Chondrocyte (in vitro differentiated cells): ENCODE measurements at regions not wholly inside any gene's neighbourhood (a gene's known extent, or its start where the extent isn't known, plus 50 kb on each side); places are given as distances from the start of the nearest gene placed in this dataset.

Source experiments
- DNase-seq: peaks from one replicate; pipeline ENCODE4 v3.0.0; 2021; ENCODE audit warnings: mixed read lengths, low spot score
- H3K27ac Mint-ChIP-seq: one replicate; pipeline ENCODE4 v1.8.0; 2021; ENCODE audit warnings: mild to moderate bottlenecking, moderate library complexity, mixed read lengths; ENCODE audit not compliant: unreplicated experiment
- H3K27me3 Mint-ChIP-seq: 2 replicates; pipeline ENCODE4 v1.8.0; 2021; ENCODE audit warnings: low read depth, mixed read lengths
- H3K36me3 Mint-ChIP-seq: 2 replicates; pipeline ENCODE4 v1.8.0; 2021; ENCODE audit warnings: low read depth, mixed read lengths
- H3K4me1 Mint-ChIP-seq: 2 replicates; pipeline ENCODE4 v1.8.0; 2021; ENCODE audit warnings: low read depth, mild to moderate bottlenecking, mixed read lengths
- H3K4me3 Mint-ChIP-seq: one replicate; pipeline ENCODE4 v1.8.0; 2021; ENCODE audit warnings: mild to moderate bottlenecking, moderate library complexity, mixed read lengths; ENCODE audit not compliant: unreplicated experiment
- H3K9me3 Mint-ChIP-seq: 2 replicates; pipeline ENCODE4 v1.8.0; 2021; ENCODE audit warnings: low read depth, mixed read lengths
- CTCF ChIP-seq: fragments of 200-600 bp; sonication (generic); IDR thresholded peaks from 2 replicates; pipeline ENCODE4 v1.5.0; 2021; ENCODE audit warnings: antibody characterized with exemption, mild to moderate bottlenecking, moderate library complexity

- H3K4me1 Mint-ChIP-seq = no peaks in the 10 kb centered on the region
- H3K27ac Mint-ChIP-seq = no peak overlapping the region
- peaks cover 13% of the 10 kb centered on the region for H3K9me3 Mint-ChIP-seq
- no peak for DNase-seq
- no peaks in the 10 kb centered on the region for H3K36me3 Mint-ChIP-seq
- TF ChIP-seq CTCF = no peak
- peaks cover 35% of the 10 kb centered on the region for H3K27me3 Mint-ChIP-seq
- H3K4me3 Mint-ChIP-seq = no peak overlapping the region
These were observed 135.7 kb upstream of the FOXF1 start for GRCh38 chr16:86374603-86375130.

- H3K4me1 Mint-ChIP-seq = no peaks in the 10 kb centered on the region
- H3K27me3 Mint-ChIP-seq = peaks cover 37% of the 10 kb centered on the region
- H3K9me3 Mint-ChIP-seq = peaks cover 13% of the 10 kb centered on the region
- DNase-seq = no peak
- no peaks in the 10 kb centered on the region for H3K36me3 Mint-ChIP-seq
- no peak overlapping the region for H3K4me3 Mint-ChIP-seq
- H3K27ac Mint-ChIP-seq = no peak overlapping the region
- no peak for TF ChIP-seq CTCF
These were observed 135.0 kb upstream of the FOXF1 start for GRCh38 chr16:86375364-86375763.

GRCh38 chr16:86375851-86376250 lies 134.5 kb upstream of the FOXF1 start:
- Mint-ChIP-seq H3K27ac (no peak overlapping the region), H3K9me3 (peaks cover 13% of the 10 kb centered on the region), H3K36me3 (no peaks in the 10 kb centered on the region), H3K27me3 (peaks cover 37% of the 10 kb centered on the region), H3K4me3 (no peak overlapping the region), H3K4me1 (no peaks in the 10 kb centered on the region)
- no peak for TF ChIP-seq CTCF
- DNase-seq = no peak

GRCh38 chr16:86376837-86377236 lies 133.5 kb upstream of the FOXF1 start:
- Mint-ChIP-seq H3K27me3 (peaks cover 36% of the 10 kb centered on the region), H3K9me3 (peaks cover 13% of the 10 kb centered on the region), H3K27ac (no peak overlapping the region), H3K36me3 (no peaks in the 10 kb centered on the region), H3K4me1 (no peaks in the 10 kb centered on the region), H3K4me3 (no peak overlapping the region)
- TF ChIP-seq CTCF = no peak
- DNase-seq = no peak

- DNase-seq = no peak
- Mint-ChIP-seq H3K4me1 (no peaks in the 10 kb centered on the region), H3K4me3 (no peak overlapping the region), H3K36me3 (no peaks in the 10 kb centered on the region), H3K9me3 (peaks cover 13% of the 10 kb centered on the region), H3K27me3 (peaks cover 36% of the 10 kb centered on the region), H3K27ac (no peak overlapping the region)
- TF ChIP-seq CTCF = no peak
These were observed 132.9 kb upstream of the FOXF1 start for GRCh38 chr16:86377251-86378022.
